Hepatocyte (in vitro differentiated cells): ENCODE measurements at regions not wholly inside any gene's neighbourhood (a gene's known extent, or its start where the extent isn't known, plus 50 kb on each side); places are given as distances from the start of the nearest gene placed in this dataset.
"Not testable (repeated sequence)": the region's sequence is repeated elsewhere in the genome, so short reads cannot be mapped to it uniquely, and the experiment has no call there.

Source experiments
- EZH2 ChIP-seq: fragments of 200-600 bp; sonication (generic); IDR thresholded peaks from 2 replicates; pipeline ENCODE4 v1.6.1; 2016; ENCODE audit warnings: antibody characterized with exemption, mild to moderate bottlenecking, borderline replicate concordance
- TF ChIP-seq, protein P1 (sequence below): fragments of 200-600 bp; sonication (generic); IDR thresholded peaks from 2 replicates; pipeline ENCODE4 v1.5.1; 2016; ENCODE audit warnings: antibody characterized with exemption, mild to moderate bottlenecking; ENCODE audit not compliant: poor library complexity

DNA sequence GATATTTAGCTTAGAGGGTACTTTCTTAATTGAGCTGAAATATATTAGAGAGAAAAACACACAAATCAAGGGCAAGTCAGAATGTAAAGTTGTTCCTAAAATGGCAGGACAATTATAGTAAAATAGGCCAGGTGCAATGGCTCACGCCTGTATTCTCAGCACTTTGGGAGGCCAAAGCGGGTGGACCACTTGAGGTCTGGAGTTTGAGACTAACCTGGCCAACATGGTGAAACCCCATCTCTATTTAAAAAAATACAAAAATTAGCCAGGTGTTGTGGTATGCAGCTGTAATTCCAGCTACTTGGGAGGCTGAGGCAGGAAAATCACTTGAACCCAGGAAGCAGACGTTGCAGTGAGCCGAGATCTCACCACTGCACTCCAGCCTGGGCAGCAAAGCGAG lies 142.9 kb downstream of the GOLGA6L6 start:
- TF ChIP-seq, protein P1, sequence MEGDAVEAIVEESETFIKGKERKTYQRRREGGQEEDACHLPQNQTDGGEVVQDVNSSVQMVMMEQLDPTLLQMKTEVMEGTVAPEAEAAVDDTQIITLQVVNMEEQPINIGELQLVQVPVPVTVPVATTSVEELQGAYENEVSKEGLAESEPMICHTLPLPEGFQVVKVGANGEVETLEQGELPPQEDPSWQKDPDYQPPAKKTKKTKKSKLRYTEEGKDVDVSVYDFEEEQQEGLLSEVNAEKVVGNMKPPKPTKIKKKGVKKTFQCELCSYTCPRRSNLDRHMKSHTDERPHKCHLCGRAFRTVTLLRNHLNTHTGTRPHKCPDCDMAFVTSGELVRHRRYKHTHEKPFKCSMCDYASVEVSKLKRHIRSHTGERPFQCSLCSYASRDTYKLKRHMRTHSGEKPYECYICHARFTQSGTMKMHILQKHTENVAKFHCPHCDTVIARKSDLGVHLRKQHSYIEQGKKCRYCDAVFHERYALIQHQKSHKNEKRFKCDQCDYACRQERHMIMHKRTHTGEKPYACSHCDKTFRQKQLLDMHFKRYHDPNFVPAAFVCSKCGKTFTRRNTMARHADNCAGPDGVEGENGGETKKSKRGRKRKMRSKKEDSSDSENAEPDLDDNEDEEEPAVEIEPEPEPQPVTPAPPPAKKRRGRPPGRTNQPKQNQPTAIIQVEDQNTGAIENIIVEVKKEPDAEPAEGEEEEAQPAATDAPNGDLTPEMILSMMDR = not testable (repeated sequence)
- TF ChIP-seq EZH2 = not testable (repeated sequence)
